GM19395 (cell line): ENCODE measurements at regions not wholly inside any gene's neighbourhood (a gene's known extent, or its start where the extent isn't known, plus 50 kb on each side); places are given as distances from the start of the nearest gene placed in this dataset.
"Not testable (repeated sequence)": the region's sequence is repeated elsewhere in the genome, so short reads cannot be mapped to it uniquely, and the experiment has no call there.

Experiments
- ATAC-seq: cut with Tn5 transposase; IDR thresholded peaks from one replicate; pipeline ENCODE4 v1.9.1; 2021; ENCODE audit warnings: mild to moderate bottlenecking, moderate library complexity; ENCODE audit not compliant: unreplicated experiment

GRCh38 chr9:117775591-117775990 lies 71.4 kb downstream of the TLR4 start:
- ATAC-seq, result no peak

GRCh38 chr9:117777823-117778222 lies 73.6 kb downstream of the TLR4 start:
- peak; percentile 82 for ATAC-seq

- no peak for ATAC-seq
These were observed 75.6 kb downstream of the TLR4 start for GRCh38 chr9:117779760-117780159.

GRCh38 chr9:117782931-117783788 lies 79.0 kb downstream of the TLR4 start:
- ATAC-seq, result peak; percentile 77

- peak; percentile 84 for ATAC-seq
These were observed 79.6 kb downstream of the TLR4 start for GRCh38 chr9:117783828-117784227.

- no peak for ATAC-seq
These were observed 80.8 kb downstream of the TLR4 start for GRCh38 chr9:117784996-117785395.

- ATAC-seq, result no peak
These were observed 83.5 kb downstream of the TLR4 start for GRCh38 chr9:117787746-117788145.

- no peak for ATAC-seq
These were observed 91.1 kb downstream of the TLR4 start for GRCh38 chr9:117795271-117795670.

- ATAC-seq, result no peak
These were observed 92.5 kb downstream of the TLR4 start for GRCh38 chr9:117796681-117797080.

GRCh38 chr9:117800389-117800788 lies 96.2 kb downstream of the TLR4 start:
- no peak for ATAC-seq

- no peak for ATAC-seq
These were observed 105.5 kb downstream of the TLR4 start for GRCh38 chr9:117809751-117810150.

GRCh38 chr9:117815315-117815714 lies 111.1 kb downstream of the TLR4 start:
- ATAC-seq, result peak; percentile 80

GRCh38 chr9:117815948-117816347 lies 111.7 kb downstream of the TLR4 start:
- peak; percentile 23 for ATAC-seq

- ATAC-seq, result no peak
These were observed 117.8 kb downstream of the TLR4 start for GRCh38 chr9:117821954-117822353.

- no peak for ATAC-seq
These were observed 119.4 kb downstream of the TLR4 start for GRCh38 chr9:117823576-117823975.

- ATAC-seq, result peak; percentile 99
These were observed 121.6 kb downstream of the TLR4 start for GRCh38 chr9:117825609-117826347.

- ATAC-seq, result no peak
These were observed 122.6 kb downstream of the TLR4 start for GRCh38 chr9:117826837-117827236.

GRCh38 chr9:117827456-117827855 lies 123.3 kb downstream of the TLR4 start:
- no peak for ATAC-seq

- no peak for ATAC-seq
These were observed 124.3 kb downstream of the TLR4 start for GRCh38 chr9:117828466-117828865.

GRCh38 chr9:117835798-117836197 lies 131.6 kb downstream of the TLR4 start:
- peak; percentile 92 for ATAC-seq

- ATAC-seq, result peak; percentile 58
These were observed 135.7 kb downstream of the TLR4 start for GRCh38 chr9:117839862-117840261.

GRCh38 chr9:117851836-117852461 lies 147.7 kb downstream of the TLR4 start:
- not testable (repeated sequence) for ATAC-seq
